ENCODE measurements at regions not wholly inside any gene's neighbourhood (a gene's known extent, or its start where the extent isn't known, plus 50 kb on each side); places are given as distances from the start of the nearest gene placed in this dataset.
"Not testable (repeated sequence)": the region's sequence is repeated elsewhere in the genome, so short reads cannot be mapped to it uniquely, and the experiment has no call there.

DNA sequence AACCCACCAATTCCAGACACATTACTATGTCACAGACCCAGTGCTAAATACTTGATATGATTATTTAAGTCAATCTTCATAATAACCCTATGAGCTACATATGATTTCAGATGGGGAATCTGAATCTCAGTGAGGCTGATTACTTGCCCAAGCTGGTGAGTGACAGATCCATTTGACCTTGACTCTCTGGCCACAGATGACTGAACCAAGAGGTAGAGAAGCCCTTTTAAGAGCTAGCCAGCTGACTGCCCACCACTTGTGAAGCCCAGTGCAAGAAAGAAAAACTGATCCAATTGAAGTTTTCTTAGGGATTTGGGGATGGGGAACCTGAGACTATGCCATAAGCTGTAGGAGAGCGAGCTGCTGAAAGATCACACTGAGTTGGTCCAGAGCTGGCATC lies 124.7 kb upstream of the SPATA12 start:
- DNase-seq (ENCODE audit: extremely low spot score) = no peak
- TF ChIP-seq, protein P1, sequence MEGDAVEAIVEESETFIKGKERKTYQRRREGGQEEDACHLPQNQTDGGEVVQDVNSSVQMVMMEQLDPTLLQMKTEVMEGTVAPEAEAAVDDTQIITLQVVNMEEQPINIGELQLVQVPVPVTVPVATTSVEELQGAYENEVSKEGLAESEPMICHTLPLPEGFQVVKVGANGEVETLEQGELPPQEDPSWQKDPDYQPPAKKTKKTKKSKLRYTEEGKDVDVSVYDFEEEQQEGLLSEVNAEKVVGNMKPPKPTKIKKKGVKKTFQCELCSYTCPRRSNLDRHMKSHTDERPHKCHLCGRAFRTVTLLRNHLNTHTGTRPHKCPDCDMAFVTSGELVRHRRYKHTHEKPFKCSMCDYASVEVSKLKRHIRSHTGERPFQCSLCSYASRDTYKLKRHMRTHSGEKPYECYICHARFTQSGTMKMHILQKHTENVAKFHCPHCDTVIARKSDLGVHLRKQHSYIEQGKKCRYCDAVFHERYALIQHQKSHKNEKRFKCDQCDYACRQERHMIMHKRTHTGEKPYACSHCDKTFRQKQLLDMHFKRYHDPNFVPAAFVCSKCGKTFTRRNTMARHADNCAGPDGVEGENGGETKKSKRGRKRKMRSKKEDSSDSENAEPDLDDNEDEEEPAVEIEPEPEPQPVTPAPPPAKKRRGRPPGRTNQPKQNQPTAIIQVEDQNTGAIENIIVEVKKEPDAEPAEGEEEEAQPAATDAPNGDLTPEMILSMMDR (IDR thresholded peaks at IDR 0.05; ENCODE audit: control extremely low read depth, extremely low read depth, low read depth, missing control alignments) = no peak
- CTCF ChIA-PET = interaction anchor here (1.1 to 1.2 kb wide), 2 partner anchors 14 to 136 kb away, joined by 4 read pairs; no protein-coding TSS in a partner anchor
- POLR2A ChIA-PET = no interaction called here

DNA sequence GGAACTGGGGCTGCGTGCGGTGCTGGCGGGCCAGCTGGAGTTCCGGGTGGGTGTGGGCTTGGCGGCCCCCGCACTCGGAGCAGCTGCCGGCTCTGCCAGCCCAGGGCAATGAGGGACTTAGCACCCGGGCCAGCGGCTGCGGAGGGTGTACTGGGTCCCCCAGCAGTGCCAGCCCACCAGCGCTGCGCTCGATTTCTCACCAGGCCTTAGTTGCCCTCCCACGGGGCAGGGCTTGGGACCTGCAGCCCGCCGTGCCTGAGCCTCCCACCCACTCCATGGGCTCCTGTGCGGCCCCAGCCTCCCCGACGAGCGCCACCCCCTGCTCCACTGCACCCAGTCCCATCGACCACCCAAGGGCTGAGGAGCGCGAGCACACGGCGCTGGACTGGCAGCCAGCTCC lies 126.0 kb upstream of the SPATA12 start:
- CTCF ChIA-PET; DNase-seq (ENCODE audit: extremely low spot score); POLR2A ChIA-PET: not testable (repeated sequence)

DNA sequence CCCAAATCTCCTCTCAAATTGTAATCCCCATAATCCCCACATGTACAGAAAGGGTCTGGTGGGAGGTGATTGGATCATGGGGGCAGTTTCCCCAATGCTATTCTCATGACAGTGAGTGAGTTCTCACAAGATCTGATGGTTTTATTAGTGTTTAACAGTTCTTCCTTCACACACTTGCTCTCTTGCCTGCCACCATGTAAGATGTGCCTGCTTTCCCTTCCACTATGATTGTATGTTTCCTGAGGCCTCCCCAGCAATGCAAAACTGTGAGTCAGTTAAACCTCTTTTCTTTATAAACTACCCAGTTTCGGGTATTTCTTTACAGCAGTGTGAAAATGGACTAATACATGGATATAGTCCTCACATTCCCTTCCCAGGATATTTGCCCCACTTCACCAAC lies 126.7 kb upstream of the SPATA12 start:
- ChIA-PET POLR2A (no interaction called here), CTCF (no interaction called here)
- TF ChIP-seq, protein P1 (IDR thresholded peaks at IDR 0.05; ENCODE audit: control extremely low read depth, extremely low read depth, low read depth, missing control alignments) = no peak
- DNase-seq (ENCODE audit: extremely low spot score) = no peak

DNA sequence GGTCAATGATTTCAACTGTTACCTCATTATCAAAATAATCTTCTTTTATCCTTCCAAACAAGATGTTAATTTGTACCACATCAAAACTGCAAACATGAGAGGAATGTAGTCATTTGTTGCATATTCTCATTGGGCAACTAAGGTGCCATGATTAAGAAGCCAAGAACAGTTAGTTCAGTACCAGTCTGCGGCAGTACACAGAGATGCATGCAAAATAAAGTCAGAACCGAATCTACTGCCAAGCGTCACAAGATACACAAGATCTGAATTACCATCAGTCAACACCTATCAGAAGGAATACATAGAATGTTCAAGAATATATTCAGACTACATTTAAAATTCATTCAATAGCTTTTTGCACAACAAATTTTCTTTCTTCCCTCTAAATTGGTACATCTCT lies 127.6 kb upstream of the SPATA12 start:
- no peak for DNase-seq (ENCODE audit: extremely low spot score)
- ChIA-PET CTCF (no interaction called here), POLR2A (no interaction called here)
- TF ChIP-seq, protein P1 (IDR thresholded peaks at IDR 0.05; ENCODE audit: control extremely low read depth, extremely low read depth, low read depth, missing control alignments) = no peak

DNA sequence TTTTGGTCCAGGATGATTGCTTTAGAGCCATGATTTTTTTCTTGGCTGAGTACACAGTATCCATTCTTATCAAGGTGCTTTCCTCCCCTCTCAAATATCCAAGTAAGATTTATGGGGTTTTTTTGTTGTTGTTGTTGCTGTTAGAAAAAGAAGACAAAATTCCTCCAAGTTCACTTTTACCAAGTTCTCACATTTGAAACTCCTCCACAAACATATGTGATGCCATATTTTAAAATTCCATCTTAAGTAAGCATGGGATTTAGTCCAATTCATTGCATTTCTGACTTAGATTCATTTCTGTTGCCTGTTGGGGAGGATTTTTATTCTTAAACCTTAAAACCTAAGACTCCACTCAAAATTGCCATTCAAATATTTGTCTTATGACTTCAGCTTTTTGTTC lies 128.6 kb upstream of the SPATA12 start:
- TF ChIP-seq, protein P1 (IDR thresholded peaks at IDR 0.05; ENCODE audit: control extremely low read depth, extremely low read depth, low read depth, missing control alignments) = no peak
- ChIA-PET POLR2A (no interaction called here), CTCF (no interaction called here)
- DNase-seq (ENCODE audit: extremely low spot score) = no peak

DNA sequence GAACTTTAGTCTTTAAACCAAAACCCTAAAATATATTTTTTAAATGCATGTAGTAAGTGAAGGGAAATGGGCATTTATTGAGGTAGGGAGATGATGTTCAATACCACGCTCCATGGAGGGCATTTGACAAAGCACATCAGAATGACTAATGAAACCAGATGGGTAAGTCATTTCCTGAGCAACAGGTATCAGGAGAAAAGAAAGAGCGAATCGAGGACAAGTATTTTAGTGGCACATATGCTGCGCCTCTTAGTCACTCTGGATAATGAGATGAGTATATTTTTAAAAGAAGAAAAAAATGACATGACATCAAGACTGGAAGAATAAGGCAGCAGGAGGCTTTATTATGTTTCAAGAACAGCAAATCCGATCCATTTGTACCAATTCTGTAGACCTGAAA lies 129.0 kb upstream of the ARHGEF3 start:
- CTCF ChIA-PET = no interaction called here
- POLR2A ChIA-PET = no interaction called here
- no peak for DNase-seq (ENCODE audit: extremely low spot score)
- TF ChIP-seq, protein P1 (IDR thresholded peaks at IDR 0.05; ENCODE audit: control extremely low read depth, extremely low read depth, low read depth, missing control alignments) = no peak

DNA sequence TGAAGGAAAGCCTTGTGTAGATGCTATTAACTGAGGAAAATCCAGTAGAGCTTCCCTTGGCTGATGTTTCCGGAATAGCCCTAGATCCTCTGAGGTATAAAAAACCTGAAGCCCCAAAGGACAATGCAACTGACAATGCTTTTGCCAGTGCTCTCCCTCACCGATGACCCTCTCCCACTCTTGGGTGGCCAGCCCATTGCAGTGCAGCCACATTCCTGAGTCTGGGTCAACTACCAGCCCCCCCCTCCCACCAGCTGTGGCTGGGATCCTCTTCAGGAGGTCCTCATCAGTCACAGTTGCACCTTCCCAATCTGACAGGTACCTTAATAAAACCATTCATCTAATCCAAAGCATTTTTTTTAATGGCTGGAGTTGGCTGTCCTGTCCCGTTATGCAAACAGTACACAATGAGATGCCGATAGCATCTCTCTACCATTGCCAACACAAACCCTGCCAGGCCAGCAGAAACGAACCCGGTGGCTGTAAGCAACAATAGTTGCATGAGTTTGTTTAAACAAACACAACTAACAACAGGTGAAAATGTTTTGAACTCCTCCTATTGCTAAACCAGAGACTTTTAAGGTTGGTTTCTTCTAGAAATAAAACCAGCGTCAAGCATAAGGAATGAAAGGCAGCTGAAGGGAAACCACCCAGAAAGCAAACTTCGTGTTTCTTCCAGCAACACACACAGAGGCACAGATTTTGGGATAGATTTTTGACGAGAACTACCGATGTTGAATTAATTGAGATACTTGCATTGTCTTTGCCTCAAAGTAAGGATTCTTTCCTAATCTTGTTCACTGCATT lies 128.3 kb upstream of the ARHGEF3 start:
- CTCF ChIA-PET = no interaction called here
- TF ChIP-seq, protein P1 (IDR thresholded peaks at IDR 0.05; ENCODE audit: control extremely low read depth, extremely low read depth, low read depth, missing control alignments) = no peak
- no peak for DNase-seq (ENCODE audit: extremely low spot score)
- POLR2A ChIA-PET = no interaction called here

All from GM10248 (cell line).